ENCODE measurements at regions not wholly inside any gene's neighbourhood (a gene's known extent, or its start where the extent isn't known, plus 50 kb on each side); places are given as distances from the start of the nearest gene placed in this dataset.

DNA sequence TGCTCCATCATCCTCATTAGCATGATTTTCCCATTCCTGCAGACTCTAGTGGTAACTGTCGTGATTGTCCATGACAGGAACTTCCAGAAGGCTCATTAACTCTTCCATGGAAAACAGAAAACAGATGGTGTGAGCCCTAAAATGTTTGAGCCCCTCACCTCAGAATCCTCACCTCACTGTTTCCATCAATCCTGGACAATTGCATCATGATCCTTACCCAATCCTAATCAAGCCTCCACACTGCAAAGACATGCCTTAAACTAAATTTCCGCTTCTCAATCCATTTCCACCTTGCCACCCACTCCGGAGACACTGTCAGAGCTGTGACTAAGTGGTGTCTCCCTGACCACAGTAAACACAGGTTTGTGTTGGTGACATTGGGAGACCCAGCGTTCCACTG, 311.0 kb upstream of the JARID2 start:
- Histone ChIP-seq H3K4me3 (no peak overlapping the region), H3K9me3 (no peaks in the 10 kb centered on the region), H3K36me3 (no peaks in the 10 kb centered on the region), H3K27me3 (no peaks in the 10 kb centered on the region; the same call in 1 of the 2 replicates)
- no peak for DNase-seq

DNA sequence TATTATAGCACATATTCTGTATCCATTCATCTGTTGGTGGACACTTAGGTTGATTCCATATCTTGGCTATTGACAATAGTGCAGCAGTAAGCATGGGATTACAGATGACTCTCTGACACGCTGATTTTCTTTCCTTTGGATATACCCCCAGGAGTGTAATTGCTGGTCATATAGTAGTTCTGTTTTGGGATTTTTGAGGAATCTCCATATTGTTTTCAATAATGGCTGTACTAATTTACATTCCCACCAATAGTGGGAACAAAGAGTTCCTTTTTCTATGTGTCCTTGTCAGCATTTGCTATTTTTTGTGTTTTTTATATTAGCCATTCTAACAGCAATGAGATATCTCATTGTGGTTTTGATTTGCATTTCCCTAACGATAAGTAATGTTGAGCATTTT, 309.0 kb upstream of the JARID2 start:
- Histone ChIP-seq H3K4me3 (no peak overlapping the region), H3K36me3 (no peaks in the 10 kb centered on the region), H3K9me3 (no peaks in the 10 kb centered on the region), H3K27me3 (no peaks in the 10 kb centered on the region; the same call in 1 of the 2 replicates)
- DNase-seq: no peak

DNA sequence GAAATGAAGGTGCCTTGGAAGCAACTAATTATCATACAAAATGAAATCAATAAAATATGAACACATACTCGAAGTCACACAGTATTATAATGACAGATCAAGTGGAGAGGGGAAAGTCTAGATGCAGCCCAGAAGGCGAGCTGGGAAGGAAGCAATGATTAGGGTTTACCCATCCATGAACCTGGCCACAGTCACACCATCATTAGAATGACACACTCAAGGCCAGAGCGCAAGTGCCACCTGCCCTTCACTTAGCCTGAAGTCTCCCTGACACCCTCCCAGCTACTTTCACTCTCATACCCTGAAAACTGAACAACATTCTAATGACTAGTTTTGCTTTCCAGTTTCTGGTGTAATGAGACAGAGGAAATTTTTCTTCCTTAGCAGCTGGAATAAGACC, 302.8 kb upstream of the JARID2 start:
- Histone ChIP-seq H3K9me3 (no peaks in the 10 kb centered on the region), H3K4me3 (no peak overlapping the region), H3K27me3 (no peaks in the 10 kb centered on the region; the same call in 1 of the 2 replicates), H3K36me3 (no peaks in the 10 kb centered on the region)
- no peak for DNase-seq

DNA sequence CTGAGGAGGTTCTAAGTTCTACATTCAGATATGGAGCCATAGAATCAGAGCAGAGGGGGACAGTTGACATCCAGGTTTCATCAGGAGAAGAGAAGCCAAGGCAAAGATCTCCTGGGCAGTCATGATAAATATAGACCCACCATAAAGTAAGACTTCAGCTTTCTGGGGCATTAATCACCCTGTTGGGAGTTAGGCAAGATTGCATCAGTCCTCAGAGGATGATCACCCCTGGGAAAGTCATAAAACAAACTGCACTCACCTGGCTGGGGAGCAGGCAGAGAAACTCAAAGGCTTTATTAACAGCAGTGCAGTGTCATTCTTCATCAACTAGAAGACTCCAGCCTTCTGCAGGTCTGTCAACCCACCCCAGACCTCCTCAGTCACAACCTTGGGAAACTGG, 301.3 kb upstream of the JARID2 start:
- no peak overlapping the region for H3K4me3 ChIP-seq
- no peak for DNase-seq

DNA sequence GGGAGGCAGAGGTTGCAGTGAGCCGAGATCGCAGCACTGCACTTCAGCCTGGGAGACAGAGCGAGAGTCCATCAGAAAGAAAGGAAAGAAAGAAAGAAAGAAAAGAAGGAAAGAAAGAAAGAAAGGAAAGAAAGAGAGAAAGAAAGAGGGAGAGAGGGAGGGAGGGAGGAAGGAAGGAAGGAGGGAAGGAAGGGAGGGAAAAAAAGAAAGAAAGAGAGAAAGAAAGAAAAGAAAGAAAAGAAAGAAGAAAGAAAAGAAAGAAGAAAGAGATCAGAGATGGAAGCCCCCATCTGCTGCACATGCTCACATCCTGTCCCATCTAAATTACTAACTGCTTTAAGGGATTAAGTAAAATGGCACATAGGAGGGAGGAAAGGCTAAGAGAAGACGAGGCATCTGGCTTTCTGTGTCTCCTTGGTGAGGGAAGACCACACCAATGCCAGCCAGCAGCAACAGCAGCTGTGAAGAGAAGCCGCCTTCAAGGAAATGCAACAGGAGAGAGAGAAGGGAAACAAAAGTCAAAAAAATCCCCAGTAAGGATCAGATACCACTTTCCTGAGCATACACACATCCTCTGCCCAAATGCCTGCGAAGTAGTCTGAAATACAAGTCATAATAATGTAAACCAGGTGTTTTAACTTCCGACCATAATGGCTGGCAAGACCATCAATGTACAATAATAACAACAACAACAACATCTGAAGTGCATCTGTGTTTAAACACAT, 300.2 kb upstream of the JARID2 start:
- DNase-seq: no peak
- H3K36me3 ChIP-seq: no peaks in the 10 kb centered on the region
- no peaks in the 10 kb centered on the region for H3K27me3 ChIP-seq
- no peaks in the 10 kb centered on the region for H3K9me3 ChIP-seq
- no peak overlapping the region for H3K4me3 ChIP-seq

More for the DNA sequence above, 301.3 kb upstream of the JARID2 start:
- Histone ChIP-seq H3K36me3 (no peaks in the 10 kb centered on the region), H3K27me3 (no peaks in the 10 kb centered on the region), H3K9me3 (no peaks in the 10 kb centered on the region)

DNA sequence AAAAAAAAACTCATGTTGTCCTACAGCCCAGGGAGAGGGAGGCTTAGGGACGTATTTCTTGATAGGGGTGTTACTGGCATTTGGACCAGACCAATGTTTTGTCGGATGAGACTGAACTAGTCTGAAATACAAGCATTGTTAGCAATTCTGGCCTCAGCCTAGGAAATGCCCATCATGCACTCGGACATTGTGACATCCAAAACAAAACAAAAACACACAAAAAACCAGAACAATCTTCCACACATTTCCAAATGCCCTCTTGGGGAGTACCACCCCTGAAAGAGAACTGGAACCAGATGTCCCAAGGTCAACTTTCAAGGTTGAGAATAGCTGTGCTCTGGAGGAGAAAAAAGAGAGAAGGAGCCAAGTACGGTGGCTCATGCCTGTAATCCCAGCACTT, 299.1 kb upstream of the JARID2 start:
- Histone ChIP-seq H3K36me3 (no peaks in the 10 kb centered on the region), H3K4me3 (no peak overlapping the region), H3K9me3 (no peaks in the 10 kb centered on the region), H3K27me3 (no peaks in the 10 kb centered on the region)
- DNase-seq: no peak

DNA sequence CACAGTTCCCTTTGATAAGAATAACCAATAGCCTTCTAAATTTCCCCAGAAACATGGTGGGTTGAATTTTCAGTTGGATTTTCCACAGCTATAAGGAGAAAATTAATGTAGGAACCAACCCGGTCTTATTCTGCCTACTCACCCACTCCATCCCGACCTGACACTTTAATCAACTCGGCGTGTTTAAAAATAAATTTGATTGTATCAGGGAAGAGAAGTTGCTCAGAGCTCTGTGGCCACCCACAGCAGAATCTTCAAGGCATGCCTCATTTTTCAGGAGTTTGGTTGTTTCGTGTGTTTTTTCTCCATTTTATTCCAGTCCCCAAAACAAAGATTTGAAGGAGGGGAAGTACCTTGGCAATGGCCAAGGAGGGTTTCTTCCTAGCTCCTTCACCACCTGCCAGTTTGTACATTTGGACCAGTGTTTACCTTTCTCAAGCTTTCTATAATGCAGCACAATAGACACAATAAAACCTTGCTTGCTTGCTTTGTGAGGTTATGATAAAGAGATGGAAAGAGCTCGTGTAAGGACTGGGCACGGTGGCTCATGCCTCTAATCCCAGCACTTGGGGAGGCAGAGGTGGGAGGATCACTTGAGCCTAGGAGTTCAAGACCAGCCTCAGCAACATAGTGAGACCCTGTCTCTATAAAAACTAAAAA, 297.2 kb upstream of the JARID2 start:
- Histone ChIP-seq H3K4me3 (no peak overlapping the region), H3K9me3 (no peaks in the 10 kb centered on the region; the same call in 1 of the 2 replicates), H3K27me3 (no peaks in the 10 kb centered on the region), H3K36me3 (no peaks in the 10 kb centered on the region)
- DNase-seq: no peak

DNA sequence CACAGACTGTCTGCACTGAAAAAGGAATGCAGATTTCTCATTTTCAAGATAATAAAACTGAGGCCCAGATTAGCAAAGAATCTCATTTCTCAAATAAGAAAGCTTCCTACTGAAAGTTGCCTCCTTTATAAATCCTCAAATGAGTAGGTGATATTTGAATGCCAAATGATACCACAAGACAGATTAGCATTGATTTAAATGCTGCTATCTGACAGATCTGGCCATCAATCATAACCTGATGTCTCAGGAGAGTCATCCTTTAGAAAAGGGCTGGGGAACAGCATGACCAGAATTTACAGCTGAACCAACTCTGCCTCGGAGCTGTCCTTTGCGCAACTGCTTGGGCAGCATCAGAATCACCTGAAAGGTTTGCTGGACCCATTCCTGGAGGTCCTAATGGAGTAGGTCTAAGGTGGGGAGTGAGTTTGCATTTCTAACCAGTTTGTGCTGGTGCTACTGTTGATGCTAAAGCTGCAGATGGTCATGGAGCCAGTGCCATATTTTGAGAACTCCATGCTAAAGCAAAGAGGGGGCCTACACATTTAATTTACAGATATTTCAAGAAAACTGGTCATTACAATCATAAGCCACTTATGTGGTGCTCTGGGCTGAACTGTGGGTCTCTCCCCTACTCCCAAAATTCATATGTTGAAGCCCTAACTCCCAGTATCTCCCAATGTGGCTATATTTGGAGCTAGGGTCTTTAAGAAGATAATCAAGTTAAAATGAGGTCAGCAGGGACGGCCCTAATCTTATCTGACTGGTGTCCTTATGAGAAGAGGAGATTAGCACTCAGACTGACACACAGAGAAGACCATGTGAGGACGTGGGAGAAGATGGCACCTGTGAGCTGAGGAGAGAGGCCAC, 295.5 kb upstream of the JARID2 start:
- Histone ChIP-seq H3K27me3 (no peaks in the 10 kb centered on the region), H3K36me3 (no peaks in the 10 kb centered on the region), H3K4me3 (no peak overlapping the region), H3K9me3 (peaks cover 6% of the 10 kb centered on the region; the same call in 1 of the 2 replicates)
- DNase-seq: no peak

DNA sequence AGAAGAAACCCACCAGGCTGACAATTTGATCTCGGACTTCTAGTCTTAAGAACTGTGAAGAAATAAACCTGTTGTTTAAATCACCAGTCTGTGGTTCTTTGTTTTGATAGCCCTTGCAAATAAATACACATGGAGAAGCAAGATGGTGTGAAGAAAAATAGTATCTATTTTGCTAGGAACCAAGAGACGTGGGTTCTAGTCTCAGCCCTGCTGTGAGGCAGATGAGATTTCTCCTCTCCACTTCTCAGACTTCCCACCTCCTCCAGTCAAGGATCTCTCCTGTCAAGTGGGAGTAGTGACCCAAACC, 294.9 kb upstream of the JARID2 start:
- no peak for DNase-seq
- peaks cover 11% of the 10 kb centered on the region; the same call in 1 of the 2 replicates for H3K9me3 ChIP-seq
- no peaks in the 10 kb centered on the region for H3K36me3 ChIP-seq
- H3K27me3 ChIP-seq: no peaks in the 10 kb centered on the region
- no peak overlapping the region for H3K4me3 ChIP-seq

DNA sequence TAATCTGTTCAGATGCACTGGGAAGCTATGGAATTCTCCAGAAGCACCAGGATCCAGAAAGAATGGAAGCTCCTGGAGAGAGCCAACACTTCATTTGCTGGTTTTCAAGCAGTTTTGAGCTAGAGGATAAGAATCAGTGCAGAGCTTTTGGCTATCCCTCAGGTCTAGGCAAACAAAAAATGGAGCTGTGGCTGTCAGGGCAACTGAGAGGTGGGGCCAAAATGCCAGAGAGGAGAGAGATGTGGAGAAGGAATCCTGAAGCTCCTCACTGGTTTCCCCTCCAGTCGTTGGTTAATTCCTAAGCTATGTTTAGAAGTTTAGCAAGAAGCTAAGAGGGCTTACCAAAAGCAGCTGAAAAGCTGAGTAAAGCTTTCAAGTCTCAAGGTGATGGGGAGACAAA, 294.2 kb upstream of the JARID2 start:
- H3K9me3 ChIP-seq: peaks cover 11% of the 10 kb centered on the region; the same call in 1 of the 2 replicates
- H3K36me3 ChIP-seq: no peaks in the 10 kb centered on the region
- no peak for DNase-seq
- no peaks in the 10 kb centered on the region for H3K27me3 ChIP-seq
- H3K4me3 ChIP-seq: no peak overlapping the region

DNA sequence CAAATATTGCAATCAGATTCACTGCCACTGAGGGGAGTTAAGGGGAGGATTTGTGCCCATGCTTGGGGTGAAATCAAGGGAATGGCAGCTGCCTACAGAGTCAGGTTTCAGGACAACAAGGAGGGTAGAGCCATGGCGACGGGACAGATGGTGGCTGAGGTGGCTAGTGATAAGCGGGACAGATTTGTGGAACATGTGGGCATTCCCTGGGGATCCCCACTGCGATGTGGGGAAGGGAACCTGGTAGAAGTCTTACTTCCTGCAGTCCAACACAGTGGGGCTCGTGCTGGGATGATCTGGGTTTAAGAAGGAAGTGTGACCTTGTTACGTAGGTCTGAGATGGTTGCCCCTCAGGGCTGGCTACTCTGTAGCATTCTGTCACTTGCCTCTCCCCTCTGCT, 292.0 kb upstream of the JARID2 start:
- Histone ChIP-seq H3K36me3 (no peaks in the 10 kb centered on the region), H3K4me3 (no peak overlapping the region), H3K9me3 (peaks cover 13% of the 10 kb centered on the region), H3K27me3 (no peaks in the 10 kb centered on the region)
- DNase-seq: no peak

DNA sequence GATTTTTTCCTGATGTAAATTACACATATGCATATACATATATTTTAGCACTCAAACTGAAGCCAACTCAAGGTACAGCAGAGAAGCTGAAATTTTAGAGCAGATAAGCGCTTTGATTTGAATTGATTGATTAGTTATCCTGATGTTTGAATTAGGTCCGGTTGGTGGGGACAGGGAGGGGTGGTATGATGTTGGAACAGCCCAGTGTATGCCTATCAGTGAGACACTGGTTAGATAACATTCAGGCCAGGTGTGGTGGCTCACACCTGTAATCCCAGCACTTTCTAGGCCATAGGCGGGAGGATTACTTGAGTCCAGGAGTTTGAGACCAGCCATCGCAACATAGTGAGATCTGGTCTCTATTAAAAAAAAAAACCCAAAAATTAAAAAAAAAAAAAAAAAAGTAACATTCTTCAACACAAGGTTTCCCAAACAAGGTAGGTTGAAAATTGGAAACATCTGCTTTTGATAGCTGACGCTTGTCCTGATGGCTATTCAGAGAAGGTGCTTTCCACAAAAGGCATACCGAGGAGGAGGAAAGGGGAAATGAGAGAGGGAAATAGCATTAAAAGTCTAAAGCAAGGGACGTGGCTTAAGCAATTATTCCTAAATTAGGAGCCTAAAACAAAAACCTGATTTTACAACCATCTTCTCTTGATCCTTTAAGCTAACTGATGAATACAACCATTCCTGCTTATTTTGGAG, 288.4 kb upstream of the JARID2 start:
- no peaks in the 10 kb centered on the region for H3K27me3 ChIP-seq
- no peak for DNase-seq
- H3K9me3 ChIP-seq: peaks cover 13% of the 10 kb centered on the region
- no peaks in the 10 kb centered on the region for H3K36me3 ChIP-seq
- no peak overlapping the region for H3K4me3 ChIP-seq

DNA sequence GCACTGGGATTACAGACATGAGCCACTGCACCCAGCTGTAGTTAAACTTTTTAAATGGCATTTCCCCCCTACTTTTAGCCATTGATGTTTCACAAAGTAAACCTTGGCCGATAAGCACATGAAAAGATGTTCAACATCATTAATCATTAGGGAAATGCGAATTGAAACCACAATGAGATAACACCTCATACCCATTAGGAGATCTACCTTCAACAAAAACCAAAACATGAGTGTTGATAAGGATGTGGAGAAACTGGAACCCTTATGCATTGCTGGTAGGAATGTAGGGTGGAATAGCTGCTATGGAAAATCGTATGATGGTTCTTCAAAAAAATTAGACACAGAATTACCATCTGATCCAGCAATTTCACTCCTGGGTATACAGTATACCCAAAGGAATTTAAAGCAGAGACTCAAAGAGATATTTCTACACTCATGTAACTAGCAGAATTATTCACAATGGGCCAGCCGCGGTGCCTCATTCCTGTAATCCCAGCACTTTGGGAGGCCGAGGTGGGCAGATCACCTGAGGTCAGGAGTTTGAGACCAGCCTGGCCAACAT, 286.5 kb upstream of the JARID2 start:
- DNase-seq: no peak
- H3K4me3 ChIP-seq: no peak overlapping the region
- no peaks in the 10 kb centered on the region for H3K27me3 ChIP-seq
- H3K9me3 ChIP-seq: peaks cover 11% of the 10 kb centered on the region
- H3K36me3 ChIP-seq: no peaks in the 10 kb centered on the region

DNA sequence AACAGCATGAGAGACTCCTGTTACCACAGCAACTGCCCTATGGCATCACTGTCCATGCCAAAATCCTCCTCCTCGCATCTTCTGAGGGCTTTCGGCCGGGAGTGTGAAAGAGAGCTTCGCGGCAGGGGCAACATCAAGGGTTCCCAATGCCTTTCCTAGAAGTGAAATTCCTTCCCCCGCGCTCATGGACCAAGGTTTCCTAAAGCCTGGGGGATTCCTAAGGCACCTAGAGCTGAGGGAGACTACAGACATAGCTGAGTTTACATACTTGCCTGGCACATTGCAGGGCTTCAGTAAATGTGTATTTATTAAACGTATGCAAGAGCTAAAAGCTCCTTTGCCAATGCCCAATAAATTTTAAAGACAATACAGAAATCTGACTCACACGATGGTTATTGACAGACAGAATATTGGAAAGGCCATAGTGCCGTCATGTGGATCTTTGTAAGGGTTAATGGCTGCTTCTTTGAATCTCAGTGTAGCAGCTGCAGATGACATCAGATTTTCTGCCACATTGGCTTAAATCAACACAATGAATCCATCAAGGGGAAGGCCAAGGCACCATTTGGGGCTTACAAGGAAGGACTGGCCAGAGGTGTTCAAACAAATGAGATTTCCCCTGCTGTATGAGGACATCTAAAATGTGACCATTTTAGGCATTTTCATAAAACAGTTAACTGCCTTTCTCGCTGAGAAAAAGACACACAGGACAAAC, 281.2 kb upstream of the JARID2 start:
- no peak for DNase-seq
- H3K27me3 ChIP-seq: no peaks in the 10 kb centered on the region
- H3K4me3 ChIP-seq: no peak overlapping the region
- H3K9me3 ChIP-seq: no peaks in the 10 kb centered on the region
- H3K36me3 ChIP-seq: no peaks in the 10 kb centered on the region

DNA sequence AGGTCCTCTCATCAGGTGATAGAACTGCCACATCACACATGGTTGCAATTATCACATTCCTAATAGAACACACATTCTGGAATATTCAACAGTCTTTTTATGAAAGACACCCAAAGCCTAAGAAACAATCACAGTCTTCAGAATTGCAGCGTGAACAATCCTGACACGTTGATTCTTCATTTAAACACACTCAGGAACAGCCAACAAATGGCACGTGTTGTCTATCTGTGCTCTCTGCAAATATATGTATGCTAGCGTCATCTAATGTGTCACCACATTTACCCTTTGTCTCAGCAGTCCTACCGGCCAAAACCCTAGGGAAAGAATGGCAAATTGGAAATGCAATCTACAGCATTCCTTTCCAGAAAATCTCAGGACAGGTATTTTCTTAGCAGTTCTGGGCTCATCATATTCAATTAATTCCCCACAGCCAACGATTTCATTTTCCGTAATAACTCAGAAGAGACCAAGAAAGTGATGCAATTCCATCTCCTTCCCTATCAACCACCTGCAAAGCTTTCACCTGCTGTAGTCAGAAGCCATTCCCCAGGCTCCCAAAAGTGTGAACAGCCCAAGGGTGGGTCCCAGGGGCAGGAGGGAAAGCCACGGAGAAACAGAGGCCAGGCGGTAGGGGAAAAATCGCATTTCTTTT, 280.3 kb upstream of the JARID2 start:
- H3K27me3 ChIP-seq: no peaks in the 10 kb centered on the region
- no peak overlapping the region for H3K4me3 ChIP-seq
- no peak for DNase-seq
- no peaks in the 10 kb centered on the region for H3K9me3 ChIP-seq
- no peaks in the 10 kb centered on the region for H3K36me3 ChIP-seq
